ENCODE measurements at regions not wholly inside any gene's neighbourhood (a gene's known extent, or its start where the extent isn't known, plus 50 kb on each side); places are given as distances from the start of the nearest gene placed in this dataset.

- TF ChIP-seq TEAD4 (IDR thresholded peaks at IDR 0.05): no peak
- no peak for TF ChIP-seq YY1 (IDR thresholded peaks at IDR 0.05; ENCODE audit: low read depth)
- TF ChIP-seq FOXM1 (IDR thresholded peaks at IDR 0.05; ENCODE audit: borderline replicate concordance, low read depth): no peak
- no peak for TF ChIP-seq REST (IDR thresholded peaks at IDR 0.05; ENCODE audit: low read depth)
Observed at GRCh38 chr15:59847968-59848367, 156.1 kb upstream of the FOXB1 start.

Measured in Ishikawa (cell line).